ENCODE measurements at regions not wholly inside any gene's neighbourhood (a gene's known extent, or its start where the extent isn't known, plus 50 kb on each side); places are given as distances from the start of the nearest gene placed in this dataset.

DNA sequence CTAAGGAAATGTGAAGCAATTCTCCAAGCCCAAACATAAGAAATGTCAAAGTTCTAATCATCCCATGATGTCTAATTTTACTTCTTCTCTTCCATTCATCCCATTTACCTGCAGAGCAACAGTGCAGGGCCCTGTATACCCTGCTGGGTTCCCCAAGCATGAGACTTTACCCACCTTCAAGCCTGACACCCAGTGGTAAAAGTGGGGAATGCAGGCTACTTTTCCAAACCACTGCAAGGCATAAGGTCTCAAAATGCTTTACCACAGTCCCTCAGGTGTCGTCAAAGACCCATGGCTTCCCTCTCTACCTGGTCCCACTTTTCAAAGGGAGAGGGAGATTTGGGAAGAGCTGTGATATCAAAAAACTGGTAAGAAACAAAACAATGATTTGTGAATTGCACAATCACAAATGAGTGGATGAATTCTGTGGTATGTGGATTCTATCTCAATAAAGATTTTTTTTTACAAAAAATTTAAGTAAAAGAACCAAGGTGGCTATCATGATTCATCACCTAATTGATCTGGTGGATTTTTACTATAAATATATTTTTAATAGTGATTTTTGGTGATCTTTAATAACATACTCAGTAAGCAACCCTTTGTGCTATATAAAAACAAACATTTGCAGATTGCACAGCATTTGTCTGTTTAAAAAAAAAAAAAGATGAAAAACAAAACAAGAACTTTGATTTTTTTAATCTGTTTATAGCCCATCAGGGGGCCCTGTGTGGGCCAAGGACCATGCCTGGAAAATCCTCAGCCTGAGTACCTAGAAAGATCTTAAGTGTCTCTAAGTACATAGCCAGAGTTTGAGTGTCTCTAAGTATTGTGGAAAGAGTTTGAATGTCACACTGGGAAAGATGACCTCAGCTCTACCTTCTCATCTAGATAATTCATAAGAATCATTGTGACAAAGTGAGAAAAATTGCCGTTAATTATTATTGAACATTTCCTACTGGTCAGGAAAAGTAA is 73.1 kb upstream of the GJB5 start:
- Histone ChIP-seq H3K36me3 (no peaks in the 10 kb centered on the region), H3K27ac (no peak overlapping the region), H3K9me3 (no peaks in the 10 kb centered on the region), H3K4me3 (no peak overlapping the region), H3K27me3 (no peaks in the 10 kb centered on the region), H3K4me1 (peaks cover 0 to 4% (median 0%) of the 10 kb centered on the region in 4 donors)
- ATAC-seq (peak; percentile 84 to 92 (median 88)), DNase-seq (peak in 1 of 3 donors; percentile 50)
- no peak for TF ChIP-seq POLR2A (IDR thresholded peaks at IDR 0.05)
- TF ChIP-seq, protein P1, sequence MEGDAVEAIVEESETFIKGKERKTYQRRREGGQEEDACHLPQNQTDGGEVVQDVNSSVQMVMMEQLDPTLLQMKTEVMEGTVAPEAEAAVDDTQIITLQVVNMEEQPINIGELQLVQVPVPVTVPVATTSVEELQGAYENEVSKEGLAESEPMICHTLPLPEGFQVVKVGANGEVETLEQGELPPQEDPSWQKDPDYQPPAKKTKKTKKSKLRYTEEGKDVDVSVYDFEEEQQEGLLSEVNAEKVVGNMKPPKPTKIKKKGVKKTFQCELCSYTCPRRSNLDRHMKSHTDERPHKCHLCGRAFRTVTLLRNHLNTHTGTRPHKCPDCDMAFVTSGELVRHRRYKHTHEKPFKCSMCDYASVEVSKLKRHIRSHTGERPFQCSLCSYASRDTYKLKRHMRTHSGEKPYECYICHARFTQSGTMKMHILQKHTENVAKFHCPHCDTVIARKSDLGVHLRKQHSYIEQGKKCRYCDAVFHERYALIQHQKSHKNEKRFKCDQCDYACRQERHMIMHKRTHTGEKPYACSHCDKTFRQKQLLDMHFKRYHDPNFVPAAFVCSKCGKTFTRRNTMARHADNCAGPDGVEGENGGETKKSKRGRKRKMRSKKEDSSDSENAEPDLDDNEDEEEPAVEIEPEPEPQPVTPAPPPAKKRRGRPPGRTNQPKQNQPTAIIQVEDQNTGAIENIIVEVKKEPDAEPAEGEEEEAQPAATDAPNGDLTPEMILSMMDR (IDR thresholded peaks at IDR 0.05): peak; percentile 55 to 83 (median 76)
- 48% methylated on average over 2 of the region's 2 CpGs for WGBS (ENCODE audit: insufficient coverage, low coverage, low lambda C conversion rate, missing lambda C conversion rate)
- intact Hi-C loops (cut with DNase I): no loop called here

DNA sequence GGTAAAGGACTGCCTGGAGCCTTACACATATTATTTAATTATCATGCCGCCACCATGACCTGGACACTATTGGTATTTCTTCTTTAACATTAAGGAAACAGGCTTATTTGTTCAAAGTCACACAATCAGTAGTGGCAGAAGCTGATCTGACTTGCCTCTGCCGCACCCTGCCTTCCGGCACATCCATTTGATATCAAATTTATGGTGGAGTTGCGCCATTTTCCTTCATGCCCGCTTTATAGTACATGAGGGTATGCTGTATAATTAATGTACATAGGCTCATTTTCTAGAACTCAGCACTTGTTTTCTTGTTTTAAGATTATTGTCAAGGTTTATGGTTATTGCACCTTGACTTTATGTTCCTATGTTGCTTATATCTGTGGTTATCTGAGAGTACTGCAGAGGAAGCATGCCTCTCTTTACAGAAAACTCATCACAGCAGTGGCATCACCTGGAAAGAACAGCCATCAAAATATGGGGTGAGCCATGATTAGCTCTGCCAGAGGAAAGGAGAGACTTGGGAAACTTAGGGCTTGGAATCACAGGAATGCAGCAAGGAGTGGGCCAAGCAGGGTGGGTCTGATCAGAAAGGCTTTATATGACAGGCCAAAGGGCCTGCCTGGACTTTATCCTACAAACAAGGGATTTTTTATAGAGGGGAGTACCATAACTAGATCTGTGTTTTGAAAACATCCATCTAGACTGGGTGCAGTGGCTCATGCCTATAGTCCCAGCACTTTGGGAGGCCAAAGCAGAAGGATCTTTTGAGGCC is 72.2 kb upstream of the GJB5 start:
- no peaks in the 10 kb centered on the region for H3K36me3 ChIP-seq
- DNase-seq (no peak), ATAC-seq (no peak)
- H3K27ac ChIP-seq: no peak overlapping the region
- peaks cover 0 to 4% (median 0%) of the 10 kb centered on the region in 4 donors for H3K4me1 ChIP-seq
- WGBS (ENCODE audit: insufficient coverage, low coverage, low lambda C conversion rate, missing lambda C conversion rate): 86% methylated on average over 5 of the region's 5 CpGs
- no peak for TF ChIP-seq POLR2A (IDR thresholded peaks at IDR 0.05)
- TF ChIP-seq, protein P1 (IDR thresholded peaks at IDR 0.05): no peak
- H3K27me3 ChIP-seq: no peaks in the 10 kb centered on the region
- intact Hi-C loops (cut with DNase I): no loop called here
- H3K9me3 ChIP-seq: no peaks in the 10 kb centered on the region
- no peak overlapping the region for H3K4me3 ChIP-seq

DNA sequence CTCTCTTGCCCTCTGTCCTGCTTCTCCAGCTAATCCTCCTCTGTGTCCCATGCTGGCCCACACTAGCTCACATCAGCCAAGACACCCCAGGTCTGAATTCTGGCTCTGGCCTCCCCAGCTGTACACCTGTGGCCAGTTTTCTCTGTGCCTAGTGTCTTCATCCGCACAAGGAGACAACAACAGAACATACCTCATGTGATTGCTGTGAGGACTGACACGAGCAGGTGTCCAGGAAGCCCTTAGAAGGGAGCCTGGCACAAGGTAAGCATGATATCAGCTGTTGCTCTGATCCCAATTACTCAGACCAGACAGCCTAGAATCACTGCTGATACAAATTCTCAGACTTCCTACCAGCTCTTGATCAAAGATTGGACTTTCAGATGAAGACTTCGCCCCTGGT is 71.2 kb upstream of the GJB5 start:
- ATAC-seq (no peak), DNase-seq (no peak)
- H3K4me3 ChIP-seq: no peak overlapping the region
- no peak overlapping the region for H3K27ac ChIP-seq
- no peak for TF ChIP-seq POLR2A (IDR thresholded peaks at IDR 0.05)
- TF ChIP-seq, protein P1 (IDR thresholded peaks at IDR 0.05): no peak
- intact Hi-C loops (cut with DNase I): no loop called here
- peaks cover 0 to 4% (median 0%) of the 10 kb centered on the region in 4 donors for H3K4me1 ChIP-seq
- no peaks in the 10 kb centered on the region for H3K36me3 ChIP-seq
- H3K27me3 ChIP-seq: no peaks in the 10 kb centered on the region
- H3K9me3 ChIP-seq: no peaks in the 10 kb centered on the region
- WGBS (ENCODE audit: insufficient coverage, low coverage, low lambda C conversion rate, missing lambda C conversion rate): 78% methylated on average over 1 of the region's 3 CpGs

DNA sequence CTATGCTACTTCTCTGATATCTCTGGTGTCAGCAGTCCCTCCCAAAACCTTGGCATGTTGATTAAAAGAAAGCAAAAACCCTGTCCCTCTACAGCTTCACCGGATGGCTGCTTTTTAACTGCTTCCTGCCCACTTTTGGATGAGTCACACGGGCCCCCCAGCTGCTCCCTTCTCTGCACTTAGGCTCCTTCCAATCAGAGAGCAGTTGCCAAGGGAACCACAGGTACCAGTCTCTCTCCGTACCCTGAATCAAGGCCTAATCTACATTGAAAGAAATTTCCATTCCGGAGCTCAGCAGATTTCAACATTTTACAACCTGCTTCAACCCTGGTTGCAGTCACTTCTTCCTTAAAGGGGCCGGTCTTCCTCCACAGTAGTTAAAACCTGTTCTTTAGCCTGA is 70.6 kb upstream of the GJB5 start:
- ATAC-seq: no peak
- Histone ChIP-seq H3K9me3 (no peaks in the 10 kb centered on the region), H3K4me3 (no peak overlapping the region), H3K36me3 (no peaks in the 10 kb centered on the region), H3K4me1 (peaks cover 0 to 4% (median 0%) of the 10 kb centered on the region in 4 donors), H3K27ac (no peak overlapping the region), H3K27me3 (no peaks in the 10 kb centered on the region)
- DNase-seq: no peak
- intact Hi-C loops (cut with DNase I): no loop called here
- TF ChIP-seq POLR2A (IDR thresholded peaks at IDR 0.05): no peak
- TF ChIP-seq, protein P1 (IDR thresholded peaks at IDR 0.05): no peak
- 20% methylated on average over 5 of the region's 5 CpGs for WGBS (ENCODE audit: insufficient coverage, low coverage, low lambda C conversion rate, missing lambda C conversion rate)

All from right lobe of liver (tissue), 6 donors.